SK-N-SH (cell line): ENCODE measurements at regions not wholly inside any gene's neighbourhood (a gene's known extent, or its start where the extent isn't known, plus 50 kb on each side); places are given as distances from the start of the nearest gene placed in this dataset.

Experiments
- CTCF ChIA-PET: fragments of 300-600, 350-600 bp; formaldehyde crosslinking; extraction: SDS; loops from one replicate; lab custom pipeline; 2021; lab: Yijun Ruan, JAX
- POLR2A ChIA-PET: fragments of 350-600 bp; sonication (Branson Sonifier 250); formaldehyde crosslinking; extraction: SDS; loops from one replicate; lab custom pipeline; 2020; ENCODE audit warnings: antibody characterized with exemption, inconsistent platforms; lab: Yijun Ruan, JAX
- DNase-seq: peaks from one replicate; pipeline ENCODE4 v3.0.0; 2012
- H2AFZ ChIP-seq: fragments of 200-600 bp; sonication (generic); 2 replicates; pipeline ENCODE4 v1.8.1; 2016; ENCODE audit warnings: antibody characterized with exemption, mild to moderate bottlenecking, low read depth
- H3F3A ChIP-seq: fragments of 200-600 bp; sonication (generic); replicated peaks from 2 replicates; pipeline ENCODE3; 2016; ENCODE audit warnings: antibody characterized with exemption, mild to moderate bottlenecking; ENCODE audit not compliant: insufficient read depth
- H3K27ac ChIP-seq, 2 experiments: fragments of 200-500 bp in 1 of 2; fragments of 200-600 bp in 1 of 2; sonication (Bioruptor generic) in 1 of 2; sonication (generic), shearing (Covaris generic) in 1 of 2; 2 replicates each; pipeline versions ENCODE4 v1.5.1 to v1.6.1; 2014 to 2016; ENCODE audit warnings: low read depth in 2 of 2, inconsistent platforms in 1 of 2, low read length in 1 of 2, mild to moderate bottlenecking in 1 of 2, mixed read lengths in 1 of 2
- H3K27me3 ChIP-seq: fragments of 200-600 bp; sonication (generic), shearing (Covaris generic); 2 replicates; pipeline ENCODE4 v1.6.1; 2016; ENCODE audit warnings: mixed run types; ENCODE audit not compliant: insufficient read depth
- H3K36me3 ChIP-seq, 2 experiments: fragments of 200-500 bp in 1 of 2; fragments of 200-600 bp in 1 of 2; sonication (Bioruptor generic) in 1 of 2; sonication (generic) in 1 of 2; replicated peaks in 1 of 2; 2 replicates each; pipeline versions ENCODE3 to v1.5.1; 2014 to 2016; ENCODE audit warnings: low read length in 1 of 2, mild to moderate bottlenecking in 1 of 2; ENCODE audit not compliant: insufficient read depth in 2 of 2, control insufficient read depth in 1 of 2
- H3K4me1 ChIP-seq, 2 experiments: fragments of 200-500 bp in 1 of 2; fragments of 200-600 bp in 1 of 2; sonication (Bioruptor generic) in 1 of 2; sonication (generic), shearing (Covaris generic) in 1 of 2; 2 replicates each; pipeline versions ENCODE4 v1.5.1 to v1.6.1; 2014 to 2016; ENCODE audit warnings: low read depth in 1 of 2, low read length in 1 of 2, mixed run types in 1 of 2; ENCODE audit not compliant: insufficient read depth in 2 of 2, control insufficient read depth in 1 of 2
- H3K4me2 ChIP-seq: fragments of 200-600 bp; sonication (generic), shearing (Covaris generic); 2 replicates; pipeline ENCODE4 v1.6.1; 2017; ENCODE audit warnings: mixed run types
- H3K4me3 ChIP-seq, 2 experiments: fragments of 200-500 bp in 1 of 2; fragments of 200-600 bp in 1 of 2; sonication (Bioruptor generic) in 1 of 2; sonication (generic), shearing (Covaris generic) in 1 of 2; 2 replicates each; pipeline versions ENCODE4 v1.5.1 to v1.8.1; 2014 to 2016; ENCODE audit warnings: low read depth in 2 of 2, inconsistent platforms in 1 of 2, low read length in 1 of 2, mild to moderate bottlenecking in 1 of 2, mixed read lengths in 1 of 2, moderate library complexity in 1 of 2
- H3K79me2 ChIP-seq: fragments of 200-600 bp; sonication (generic); 2 replicates; pipeline ENCODE4 v1.8.1; 2017; ENCODE audit warnings: mild to moderate bottlenecking; ENCODE audit not compliant: insufficient read depth
- H3K9ac ChIP-seq: fragments of 200-600 bp; sonication (generic); 2 replicates; pipeline ENCODE4 v1.6.1; 2017; ENCODE audit warnings: mixed run types
- H3K9me2 ChIP-seq: fragments of 200-600 bp; sonication (generic); 2 replicates; pipeline ENCODE4 v1.6.1; 2017; ENCODE audit warnings: mixed run types
- H3K9me3 ChIP-seq: fragments of 200-600 bp; sonication (generic); 2 replicates; pipeline ENCODE4 v1.6.1; 2017; ENCODE audit warnings: mixed run types, mild to moderate bottlenecking, moderate library complexity
- H4K20me1 ChIP-seq: fragments of 200-600 bp; sonication (generic); 2 replicates; pipeline ENCODE4 v1.6.1; 2017; ENCODE audit warnings: mild to moderate bottlenecking, mixed run types; ENCODE audit not compliant: insufficient read depth
- ELF1 ChIP-seq: IDR thresholded peaks from 2 replicates; pipeline ENCODE4 v1.4.0; 2012
- EP300 ChIP-seq, 2 experiments: IDR thresholded peaks; 2 replicates each; pipeline versions ENCODE4 v1.4.0 to v1.6.1; 2012; ENCODE audit warnings: borderline replicate concordance in 1 of 2, low read depth in 1 of 2, low read length in 1 of 2
- EZH2phosphoT487 ChIP-seq: fragments of 200-600 bp; sonication (generic); IDR thresholded peaks from 2 replicates; pipeline ENCODE4 v1.6.1; 2017; ENCODE audit warnings: low read depth, mixed run types, mild to moderate bottlenecking, antibody characterized with exemption, moderate library complexity, borderline replicate concordance
- GATA2 ChIP-seq: sonication (generic); formaldehyde crosslinking; IDR thresholded peaks from 2 replicates; pipeline ENCODE4 v1.5.0; 2020; ENCODE audit warnings: mild to moderate bottlenecking, missing genetic modification reagents
- JUND ChIP-seq: IDR thresholded peaks from 2 replicates; pipeline ENCODE4 v1.4.0; 2012
- MAX ChIP-seq: IDR thresholded peaks from 2 replicates; pipeline ENCODE4 v1.4.0; 2012; ENCODE audit warnings: low read depth
- MEF2A ChIP-seq: IDR thresholded peaks from 2 replicates; pipeline ENCODE4 v1.4.0; 2012; ENCODE audit warnings: low read depth, borderline replicate concordance
- MXI1 ChIP-seq: IDR thresholded peaks from 2 replicates; pipeline ENCODE4 v1.6.1; 2012; ENCODE audit warnings: mild to moderate bottlenecking, low read depth, low read length, improper control_type of control experiment
- NFIC ChIP-seq: IDR thresholded peaks from 2 replicates; pipeline ENCODE4 v1.4.0; 2012; ENCODE audit warnings: borderline replicate concordance
- NRF1 ChIP-seq: IDR thresholded peaks from 2 replicates; pipeline ENCODE4 v1.6.1; 2012; ENCODE audit warnings: low read depth, mild to moderate bottlenecking, low read length
- RAD21 ChIP-seq: IDR thresholded peaks from 2 replicates; pipeline ENCODE4 v1.6.1; 2012; ENCODE audit warnings: mild to moderate bottlenecking, low read length
- RFX5 ChIP-seq: IDR thresholded peaks from 2 replicates; pipeline ENCODE4 v1.6.1; 2012; ENCODE audit warnings: mild to moderate bottlenecking, improper control_type of control experiment, low read length
- SIN3A ChIP-seq: IDR thresholded peaks from 2 replicates; pipeline ENCODE4 v1.6.1; 2012; ENCODE audit warnings: low read depth, mild to moderate bottlenecking, low read length, moderate library complexity, borderline replicate concordance
- SMC3 ChIP-seq: IDR thresholded peaks from 2 replicates; pipeline ENCODE4 v1.6.1; 2012; ENCODE audit warnings: low read depth, low read length, improper control_type of control experiment
- TCF12 ChIP-seq: IDR thresholded peaks from 2 replicates; pipeline ENCODE4 v1.4.0; 2012
- USF2 ChIP-seq: fragments of 150-350 bp; IDR thresholded peaks from 2 replicates; pipeline ENCODE4 v1.6.1; 2017; ENCODE audit warnings: antibody characterized with exemption, low read length, low read depth, borderline replicate concordance
- YY1 ChIP-seq: IDR thresholded peaks from 2 replicates; pipeline ENCODE4 v1.4.0; 2012; ENCODE audit warnings: low read depth, mild to moderate bottlenecking
- WGBS: methylation state at CpG from one replicate; pipeline ENCODE4 v1.1.6; 2017; ENCODE audit warnings: low lambda C conversion rate; 5-methylcytosine and 5-hydroxymethylcytosine counted together

DNA sequence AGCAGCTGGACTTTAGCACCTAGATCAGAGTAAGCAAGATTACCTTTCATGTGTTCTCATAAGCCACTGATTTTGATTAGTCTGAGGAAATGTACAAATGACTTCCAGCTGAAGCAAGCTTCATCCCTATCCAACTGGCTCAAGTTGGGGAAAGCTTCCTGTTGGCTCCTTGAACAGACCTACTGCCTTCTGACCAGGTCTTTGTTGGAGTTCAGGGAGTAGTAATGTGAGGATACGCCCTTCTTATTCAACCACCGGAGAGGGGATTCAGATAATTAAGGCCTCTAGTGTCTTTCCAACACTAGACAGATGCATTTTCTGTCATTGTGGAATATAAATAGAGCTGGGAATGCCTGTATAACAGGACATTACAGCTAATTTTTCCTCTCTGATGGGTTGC, 268.9 kb downstream of the TGFB2 start:
- no peaks in the 10 kb centered on the region for H4K20me1 ChIP-seq
- TF ChIP-seq USF2: no peak
- no peak for TF ChIP-seq EP300 (IDR thresholded peaks at IDR 0.05; ENCODE audit: borderline replicate concordance in 1 of 2, low read depth in 1 of 2, low read length in 1 of 2)
- TF ChIP-seq RAD21: no peak
- no peak for TF ChIP-seq JUND
- no peak for TF ChIP-seq EZH2phosphoT487
- no peak for TF ChIP-seq SIN3A
- TF ChIP-seq MXI1: no peak
- TF ChIP-seq RFX5: no peak
- no peak for TF ChIP-seq NRF1
- TF ChIP-seq NFIC: no peak
- no peak for TF ChIP-seq MEF2A
- TF ChIP-seq, all 33 proteins: peak for 0
- Histone ChIP-seq H3K9me2 (no peaks in the 10 kb centered on the region), H2AFZ (no peak overlapping the region), H3K79me2 (no peaks in the 10 kb centered on the region), H3K27me3 (no peaks in the 10 kb centered on the region), H3K9ac (no peak overlapping the region), H3K27ac (no peak overlapping the region), H3K36me3 (no peaks in the 10 kb centered on the region), H3K9me3 (no peaks in the 10 kb centered on the region; the same call in 1 of the 2 replicates), H3K4me1 (no peaks in the 10 kb centered on the region), H3K4me2 (no peak overlapping the region), H3K4me3 (no peak overlapping the region), H3F3A (no peaks in the 10 kb centered on the region)
- WGBS: 93% methylated on average over 2 of the region's 2 CpGs
- ChIA-PET CTCF (interaction anchor here (0.8 kb wide), 1 partner anchor 52 kb away, joined by 3 read pairs; no protein-coding TSS in a partner anchor), POLR2A (no interaction called here)
- DNase-seq: no peak

GRCh38 chr1:218616681-218617080, 271.5 kb downstream of the TGFB2 start:
- H3K9ac ChIP-seq: no peak overlapping the region
- H3K4me1 ChIP-seq: no peaks in the 10 kb centered on the region
- no peak for DNase-seq
- WGBS: 100% methylated on average over 1 of the region's 1 CpG
- no peaks in the 10 kb centered on the region for H3K36me3 ChIP-seq
- no peaks in the 10 kb centered on the region; the same call in 1 of the 2 replicates for H3K9me3 ChIP-seq
- no peak overlapping the region for H3K4me3 ChIP-seq
- H3K9me2 ChIP-seq: no peaks in the 10 kb centered on the region
- ChIA-PET POLR2A (no interaction called here), CTCF (no interaction called here)
- H3K27me3 ChIP-seq: no peaks in the 10 kb centered on the region
- no peak overlapping the region for H2AFZ ChIP-seq
- no peaks in the 10 kb centered on the region for H3F3A ChIP-seq
- H4K20me1 ChIP-seq: no peaks in the 10 kb centered on the region
- H3K27ac ChIP-seq: no peak overlapping the region
- TF ChIP-seq TCF12 (0 out of 2 replicates have a peak, but pooled peaks have one; percentile 12), ELF1 (no peak), SMC3 (no peak), YY1 (no peak), MAX (no peak), GATA2 (CRISPR knock-in tag) (no peak), USF2 (no peak), NFIC (peak; percentile 21; the same call in 1 of the 2 replicates), EZH2phosphoT487 (no peak)
- H3K79me2 ChIP-seq: no peaks in the 10 kb centered on the region
- H3K4me2 ChIP-seq: no peak overlapping the region
